NCI-H146 (cell line): ENCODE measurements at regions not wholly inside any gene's neighbourhood (a gene's known extent, or its start where the extent isn't known, plus 50 kb on each side); places are given as distances from the start of the nearest gene placed in this dataset.

Experiments used
- DNase-seq: peaks from one replicate; lab custom pipeline; 2025; lab: John Stamatoyannopoulos, UW

DNA sequence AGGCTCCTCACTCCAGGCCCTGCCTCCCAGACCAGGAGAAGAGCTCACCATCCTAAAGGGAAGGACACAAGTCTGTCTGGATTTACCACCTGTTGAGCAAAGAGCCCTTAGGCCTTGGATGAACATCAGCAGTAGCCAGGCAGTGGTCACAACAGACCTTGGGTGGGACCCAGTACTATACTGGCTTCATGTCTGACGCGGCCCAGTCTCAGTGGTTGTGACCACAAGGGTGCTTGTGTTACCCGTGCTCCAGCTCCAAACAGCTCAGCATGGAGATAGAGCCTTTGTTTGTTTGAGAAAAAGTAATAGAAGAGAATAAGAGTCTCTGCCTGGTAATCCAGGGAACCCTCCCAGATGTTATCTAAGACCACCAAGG lies 617.4 kb downstream of the BRINP1 start:
- no peak for DNase-seq

DNA sequence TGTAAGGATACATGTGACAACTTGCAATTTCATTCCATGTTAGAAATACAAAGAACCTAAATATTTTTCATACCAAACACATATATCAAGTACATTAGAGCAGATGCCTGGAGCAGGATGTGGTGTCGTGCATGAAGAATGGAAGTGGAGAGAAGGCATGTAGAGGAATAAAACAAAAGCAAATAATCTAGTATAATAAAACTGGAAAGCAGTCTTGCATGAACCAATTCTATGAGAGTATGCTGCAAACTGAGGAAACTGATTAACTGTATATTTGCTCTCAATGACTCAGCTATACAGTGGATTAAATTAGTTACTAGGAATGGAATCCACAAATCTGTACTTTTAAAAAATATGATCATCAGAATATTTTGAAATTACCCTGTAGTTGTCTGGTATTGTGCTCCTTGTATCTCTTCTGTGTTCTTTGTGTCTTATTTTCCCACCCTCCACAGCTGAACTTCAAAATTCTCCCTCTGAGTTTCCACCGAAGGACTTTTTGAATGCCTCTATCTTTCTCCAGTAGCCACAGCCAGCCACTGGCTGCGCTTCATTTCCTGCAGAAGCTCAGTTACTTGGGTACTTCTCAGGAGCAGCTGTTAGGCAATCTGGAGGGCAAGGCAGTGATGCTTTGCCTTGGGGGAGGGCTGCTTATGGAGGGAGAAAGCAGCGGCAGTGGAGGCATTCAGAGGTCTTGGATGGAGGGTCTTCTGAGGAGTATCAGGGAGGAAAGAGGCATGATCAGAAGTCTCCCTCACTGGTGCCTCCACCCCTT lies 608.0 kb downstream of the BRINP1 start:
- no peak for DNase-seq

DNA sequence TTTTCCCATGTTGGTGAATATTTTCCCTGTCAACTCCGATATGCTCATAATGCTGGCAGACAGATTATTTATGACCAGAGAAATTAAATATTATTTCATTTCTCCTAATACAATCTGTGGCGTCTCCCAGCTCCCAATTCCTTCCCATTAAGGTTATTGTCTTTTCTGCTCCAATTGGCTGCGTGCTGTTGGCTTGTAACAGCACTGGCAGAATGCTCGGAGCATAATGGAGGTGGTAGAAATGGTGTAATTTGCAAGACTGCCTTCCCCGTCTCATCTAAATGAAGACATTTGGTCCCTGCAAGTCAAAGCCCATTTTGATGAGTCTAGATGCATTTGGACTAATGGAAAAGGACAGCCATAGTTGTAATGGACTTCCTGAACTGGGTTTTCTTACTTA lies 601.7 kb downstream of the BRINP1 start:
- no peak for DNase-seq

GRCh38 chr9:118782790-118783463 lies 586.3 kb downstream of the BRINP1 start:
- DNase-seq = no peak

DNA sequence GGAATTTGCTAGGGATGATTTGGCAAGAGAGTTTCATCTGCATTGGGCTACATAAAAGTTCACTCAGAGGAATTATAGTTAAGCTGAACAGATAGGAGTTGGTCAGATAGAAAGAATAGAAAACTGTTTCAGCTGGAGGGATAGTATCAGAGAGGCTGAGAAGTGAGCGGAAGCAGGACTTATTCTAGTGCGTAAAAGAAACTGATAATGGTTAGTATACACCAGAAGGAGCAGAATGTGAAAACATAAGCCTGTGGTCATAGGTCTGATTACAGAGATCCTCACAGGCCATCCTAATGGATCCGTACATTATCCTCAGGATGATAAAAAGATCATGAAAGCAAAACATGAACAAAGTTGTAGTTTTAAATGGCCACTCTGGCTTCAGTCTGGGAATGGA lies 585.2 kb downstream of the BRINP1 start:
- no peak for DNase-seq

GRCh38 chr9:118785456-118785855 lies 583.8 kb downstream of the BRINP1 start:
- no peak for DNase-seq

DNA sequence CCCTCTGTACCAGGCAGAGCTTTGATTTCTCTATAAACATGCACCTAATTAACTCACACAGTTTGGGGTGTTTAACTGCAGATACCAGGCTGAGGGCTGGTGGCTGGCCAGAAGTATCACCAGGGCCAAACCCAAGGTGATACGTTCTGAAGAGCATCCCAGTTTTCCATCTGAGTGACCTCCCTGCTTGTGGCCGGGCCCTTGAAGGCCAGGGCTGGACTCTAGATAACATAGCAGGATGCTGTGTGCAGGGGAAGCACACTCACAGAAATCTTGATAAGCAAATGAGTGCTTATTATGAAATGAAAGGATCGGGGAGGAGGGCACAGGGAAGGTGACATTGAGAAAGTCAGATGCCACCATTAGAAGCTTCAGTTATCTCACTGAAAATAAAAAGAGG lies 582.4 kb downstream of the BRINP1 start:
- no peak for DNase-seq

DNA sequence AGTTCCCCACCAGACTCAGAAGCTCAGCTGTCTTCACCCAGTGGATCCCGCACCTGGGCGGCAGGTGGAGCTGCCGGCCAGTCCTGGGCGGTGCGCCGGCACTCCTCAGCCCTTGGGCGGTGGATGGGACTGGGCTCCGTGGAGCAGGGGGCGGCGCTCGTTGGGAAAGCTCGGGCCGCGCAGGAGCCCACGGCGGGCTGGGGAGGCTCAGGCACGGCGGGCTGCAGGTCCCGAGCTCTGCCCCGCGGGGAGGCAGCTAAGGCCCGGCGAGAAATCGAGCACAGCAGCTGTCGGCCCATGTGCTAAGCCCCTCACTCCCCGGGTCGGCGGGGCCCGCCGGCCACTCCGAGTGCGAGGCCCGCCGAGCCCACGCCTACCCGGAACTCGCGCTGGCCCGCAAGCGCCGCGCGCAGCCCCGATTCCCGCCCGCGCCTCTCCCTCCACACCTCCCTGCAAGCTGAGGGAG lies 560.0 kb downstream of the BRINP1 start:
- DNase-seq = no peak

DNA sequence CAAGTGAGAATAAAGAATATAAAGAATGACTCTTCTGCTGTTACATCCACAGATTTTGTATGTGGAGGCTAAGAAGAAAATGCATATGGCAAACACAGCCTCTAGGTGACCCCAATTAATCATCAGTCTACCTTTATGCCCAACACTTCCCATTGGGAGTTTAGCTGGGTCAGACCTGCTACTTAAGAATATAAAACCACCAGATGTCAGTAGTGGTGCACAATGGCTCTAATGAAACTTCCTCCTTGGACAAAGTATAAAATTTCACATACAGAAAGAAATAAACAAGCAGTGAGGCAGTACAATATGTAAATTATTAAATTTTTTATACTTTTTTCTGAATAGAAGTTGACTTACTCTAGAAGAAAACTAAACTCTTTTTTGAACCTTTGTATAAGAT lies 539.9 kb downstream of the BRINP1 start:
- no peak for DNase-seq

GRCh38 chr9:118832371-118832770 lies 536.9 kb downstream of the BRINP1 start:
- DNase-seq = no peak

DNA sequence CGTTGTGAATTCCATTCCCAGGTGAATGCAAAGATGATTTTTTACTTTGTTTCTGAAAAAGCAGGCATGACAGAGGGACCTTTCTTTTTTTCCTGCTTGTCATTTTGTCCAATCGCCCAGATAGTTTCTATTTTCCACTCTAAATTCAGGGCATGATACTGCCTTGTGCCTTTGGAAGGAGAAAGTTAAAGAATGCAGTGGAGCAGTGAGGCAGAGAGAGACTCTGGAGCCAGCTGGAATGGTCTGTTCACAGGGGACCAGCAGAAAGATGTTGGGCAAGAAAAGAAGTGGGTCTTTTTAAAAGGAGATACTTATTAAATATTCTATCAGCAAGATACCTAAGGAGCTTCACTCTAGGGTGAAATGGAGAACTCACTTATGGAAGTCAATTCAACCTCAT lies 532.3 kb downstream of the BRINP1 start:
- no peak for DNase-seq

DNA sequence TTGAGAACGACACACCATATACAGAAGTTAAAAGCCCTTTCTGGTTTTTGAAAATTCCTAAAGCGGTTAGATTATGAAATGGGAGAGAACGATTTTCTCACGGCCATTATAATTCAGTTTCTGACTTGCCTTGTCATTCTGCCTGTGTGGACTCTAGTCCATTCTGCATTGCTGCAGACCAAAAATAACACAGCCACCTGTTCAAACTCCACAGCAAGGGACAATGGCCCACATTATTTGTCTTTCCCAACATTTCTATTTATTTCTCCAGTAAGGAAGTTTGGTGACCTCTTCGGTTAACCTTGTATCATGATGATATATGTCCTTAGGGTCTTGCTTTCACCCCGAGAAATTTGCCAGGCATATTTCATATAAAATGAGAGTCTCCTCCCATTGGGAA lies 497.7 kb downstream of the BRINP1 start:
- DNase-seq = no peak

DNA sequence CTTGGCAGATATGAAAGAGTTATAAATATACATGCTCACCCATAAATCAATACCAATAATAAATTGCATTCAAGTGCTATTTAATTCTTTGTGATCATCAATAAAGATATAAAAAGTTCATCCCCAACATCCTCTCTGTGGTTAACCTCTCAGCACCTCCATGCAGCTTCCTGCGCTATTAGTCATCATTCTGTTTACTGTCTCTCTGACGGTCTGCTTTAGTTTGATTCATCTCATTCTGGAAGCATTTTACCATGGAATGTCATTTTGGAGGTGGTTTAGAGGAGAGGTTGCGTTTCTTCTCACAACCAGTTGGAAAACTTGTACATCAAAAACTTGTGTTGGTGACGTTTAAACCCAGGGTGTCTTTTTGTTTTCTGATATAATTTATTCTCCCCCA lies 486.6 kb downstream of the BRINP1 start:
- no peak for DNase-seq

GRCh38 chr9:118883411-118883810 lies 485.8 kb downstream of the BRINP1 start:
- DNase-seq = no peak

DNA sequence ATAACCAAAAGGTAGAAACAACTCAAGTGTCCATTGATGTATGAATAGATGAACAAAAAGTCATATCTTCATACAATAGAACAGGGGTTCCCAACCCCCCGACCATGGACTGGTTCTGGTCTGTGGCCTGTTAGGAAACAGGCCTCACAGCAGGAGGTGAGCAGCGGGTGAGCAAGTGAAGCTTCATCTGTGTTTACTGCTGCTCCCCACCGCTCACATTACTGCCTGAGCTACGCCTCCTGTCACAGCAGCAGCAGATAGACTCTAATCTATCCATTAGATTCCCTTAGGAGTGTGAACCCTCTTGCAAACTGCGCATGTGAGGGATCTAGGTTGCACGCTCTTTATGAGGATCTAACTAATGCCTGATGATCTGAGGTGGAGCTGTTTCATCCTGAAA lies 478.0 kb downstream of the BRINP1 start:
- DNase-seq = no peak

GRCh38 chr9:118896324-118897000 lies 472.8 kb downstream of the BRINP1 start:
- DNase-seq = peak; percentile 0

- DNase-seq = no peak
Observed at GRCh38 chr9:118918180-118918579, 451.1 kb downstream of the BRINP1 start.

GRCh38 chr9:118928722-118929121 lies 440.5 kb downstream of the BRINP1 start:
- DNase-seq = no peak

- DNase-seq = no peak
Observed at GRCh38 chr9:118929287-118929686, 439.9 kb downstream of the BRINP1 start.

DNA sequence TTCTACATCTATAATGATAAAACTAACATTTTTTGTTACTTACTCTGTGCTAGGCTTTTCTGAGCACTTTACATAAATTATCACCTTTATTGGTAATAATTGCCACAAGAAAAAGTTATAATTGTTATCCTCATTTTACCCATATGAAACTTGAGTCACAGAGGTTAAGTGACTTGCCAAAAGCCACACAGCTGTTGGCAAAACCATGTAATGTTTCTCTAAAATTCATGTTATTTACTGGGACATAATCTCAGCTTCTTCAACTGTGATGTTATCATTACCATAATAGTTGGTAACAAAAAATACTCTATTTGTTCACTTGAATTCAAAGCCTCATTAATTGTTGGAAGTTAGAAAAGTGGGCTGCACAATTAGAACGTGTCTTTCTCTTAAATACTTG lies 437.3 kb downstream of the BRINP1 start:
- no peak for DNase-seq

DNA sequence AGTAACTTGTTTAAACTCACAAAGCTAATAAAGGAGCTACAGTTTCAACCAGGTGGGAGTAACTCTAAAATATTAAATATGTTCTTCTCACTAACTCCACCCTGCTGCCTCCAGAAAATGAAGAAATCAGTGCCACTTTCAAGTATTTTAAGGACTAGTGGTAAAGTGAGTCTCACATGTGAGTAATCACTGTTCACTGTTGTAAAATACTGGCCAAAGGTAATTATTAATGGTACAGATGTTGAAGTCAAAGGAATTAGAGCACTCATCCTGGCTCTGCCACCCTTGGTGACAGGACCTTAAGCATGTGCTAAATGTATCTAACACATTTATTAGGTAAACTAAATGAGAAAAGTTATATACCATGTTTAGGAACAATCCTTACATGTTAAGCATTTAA lies 430.7 kb downstream of the BRINP1 start:
- no peak for DNase-seq

GRCh38 chr9:118940473-118940872 lies 428.8 kb downstream of the BRINP1 start:
- no peak for DNase-seq

GRCh38 chr9:118946669-118947068 lies 422.6 kb downstream of the BRINP1 start:
- DNase-seq = no peak
